ENCODE measurements at regions not wholly inside any gene's neighbourhood (a gene's known extent, or its start where the extent isn't known, plus 50 kb on each side); places are given as distances from the start of the nearest gene placed in this dataset.

DNA sequence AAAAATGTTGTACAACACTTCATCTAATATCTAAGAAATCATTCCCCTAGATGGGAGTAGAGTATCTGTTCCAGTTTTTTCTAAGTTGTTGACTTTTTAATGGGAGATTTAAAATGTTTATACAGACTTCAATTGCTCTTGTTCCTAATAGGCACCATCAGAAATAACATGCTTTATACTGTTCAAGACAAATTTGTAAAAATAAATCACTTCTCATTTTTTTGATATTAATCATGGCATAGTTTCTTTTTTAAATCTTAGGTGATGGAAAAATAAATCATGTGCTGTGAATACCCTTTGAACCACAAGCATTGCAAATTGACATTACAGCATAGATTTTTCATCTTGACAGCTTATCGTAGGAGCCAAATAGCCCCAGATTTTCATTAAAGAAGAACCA, 473.5 kb upstream of the MGAT4C start:
- H3K4me1 ChIP-seq (ENCODE audit: control insufficient read depth in 5 of 5, insufficient read depth in 5 of 5, low read length in 5 of 5), result no peaks in the 10 kb centered on the region
- H3K4me3 ChIP-seq (ENCODE audit: low read depth in 1 of 5, low read length in 5 of 5), result no peak overlapping the region

DNA sequence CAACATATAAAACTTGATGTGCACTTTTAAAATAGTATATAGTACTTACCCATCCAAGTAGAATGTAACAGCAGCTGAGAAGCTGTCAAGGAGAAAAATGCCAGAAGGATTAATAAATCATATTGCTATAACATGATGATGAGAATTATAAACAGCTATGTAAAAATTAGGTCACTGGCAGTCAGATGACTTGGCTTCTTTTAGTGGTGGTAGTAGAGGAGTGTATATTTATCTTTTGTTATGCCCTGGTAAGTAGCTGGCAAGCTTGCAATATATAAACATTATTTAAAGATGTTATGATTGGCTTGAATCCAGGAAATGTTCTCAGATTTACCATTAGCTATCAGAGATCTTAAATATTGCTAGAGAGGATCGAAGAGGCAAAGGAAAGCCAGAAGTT, 471.0 kb upstream of the MGAT4C start:
- Histone ChIP-seq H3K27ac (ENCODE audit: low read depth, low read length) (no peak overlapping the region), H3K27me3 (ENCODE audit: control insufficient read depth in 5 of 5, insufficient read depth in 4 of 5, low read length in 5 of 5) (no peaks in the 10 kb centered on the region), H3K4me1 (ENCODE audit: control insufficient read depth in 5 of 5, insufficient read depth in 5 of 5, low read length in 5 of 5) (no peaks in the 10 kb centered on the region), H3K9ac (ENCODE audit: low read length in 5 of 5) (no peak overlapping the region), H3K36me3 (ENCODE audit: control insufficient read depth in 5 of 5, insufficient read depth in 5 of 5, low read length in 5 of 5) (no peaks in the 10 kb centered on the region), H3K9me3 (ENCODE audit: control insufficient read depth in 5 of 5, low read length in 5 of 5) (no peaks in the 10 kb centered on the region), H3K4me3 (ENCODE audit: low read depth in 1 of 5, low read length in 5 of 5) (no peak overlapping the region)

More for the DNA sequence above, 473.5 kb upstream of the MGAT4C start:
- Histone ChIP-seq H3K9me3 (ENCODE audit: control insufficient read depth in 5 of 5, low read length in 5 of 5) (no peaks in the 10 kb centered on the region), H3K9ac (ENCODE audit: low read length in 5 of 5) (no peak overlapping the region), H3K27me3 (ENCODE audit: control insufficient read depth in 5 of 5, insufficient read depth in 4 of 5, low read length in 5 of 5) (no peaks in the 10 kb centered on the region), H3K36me3 (ENCODE audit: control insufficient read depth in 5 of 5, insufficient read depth in 5 of 5, low read length in 5 of 5) (no peaks in the 10 kb centered on the region), H3K27ac (ENCODE audit: low read depth, low read length) (no peak overlapping the region)

DNA sequence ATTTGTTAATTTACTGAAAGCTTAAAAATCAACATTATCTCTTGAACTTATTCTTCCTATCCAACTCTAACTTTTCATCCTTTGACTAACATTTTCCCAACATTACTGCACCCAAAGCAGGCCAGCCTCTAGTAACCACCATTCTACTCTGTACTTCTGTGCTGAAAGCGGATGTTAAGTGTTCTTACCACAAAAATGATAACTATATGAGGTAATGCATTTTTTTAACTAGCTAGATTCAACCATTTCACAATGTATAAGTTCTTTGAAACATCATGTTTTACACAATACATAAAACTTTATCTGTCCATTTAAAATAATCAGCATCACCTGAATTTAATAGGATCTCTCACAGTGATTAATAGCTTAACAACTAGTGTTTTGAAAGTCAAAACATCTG, 468.5 kb upstream of the MGAT4C start:
- Histone ChIP-seq H3K9me3 (ENCODE audit: control insufficient read depth in 5 of 5, low read length in 5 of 5) (no peaks in the 10 kb centered on the region), H3K27ac (ENCODE audit: low read depth, low read length) (no peak overlapping the region), H3K4me1 (ENCODE audit: control insufficient read depth in 5 of 5, insufficient read depth in 5 of 5, low read length in 5 of 5) (no peaks in the 10 kb centered on the region), H3K4me3 (ENCODE audit: low read depth in 1 of 5, low read length in 5 of 5) (no peak overlapping the region), H3K27me3 (ENCODE audit: control insufficient read depth in 5 of 5, insufficient read depth in 4 of 5, low read length in 5 of 5) (no peaks in the 10 kb centered on the region), H3K9ac (ENCODE audit: low read length in 5 of 5) (no peak overlapping the region), H3K36me3 (ENCODE audit: control insufficient read depth in 5 of 5, insufficient read depth in 5 of 5, low read length in 5 of 5) (no peaks in the 10 kb centered on the region)

DNA sequence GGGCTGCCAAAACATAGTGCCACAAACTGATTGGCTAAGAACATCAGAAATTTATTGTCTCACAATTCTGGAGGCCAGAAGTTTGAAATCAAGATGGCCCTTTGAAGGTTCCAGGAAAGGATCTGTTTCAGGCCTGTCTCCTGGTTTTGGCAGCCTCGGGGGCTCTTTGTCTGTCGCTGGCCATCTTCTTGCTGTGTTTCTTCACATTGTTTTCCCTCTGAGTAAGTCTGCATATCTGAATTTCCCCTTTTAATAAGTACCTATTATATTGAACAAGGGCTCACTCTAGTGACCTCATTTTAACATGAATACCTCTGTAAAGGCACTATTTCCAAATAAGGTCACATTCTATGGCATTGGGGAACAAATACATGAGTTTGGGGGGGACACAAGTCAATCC, 467.1 kb upstream of the MGAT4C start:
- H3K36me3 ChIP-seq (ENCODE audit: control insufficient read depth in 5 of 5, insufficient read depth in 5 of 5, low read length in 5 of 5), result no peaks in the 10 kb centered on the region
- no peak overlapping the region for H3K9ac ChIP-seq (ENCODE audit: low read length in 5 of 5)
- no peaks in the 10 kb centered on the region for H3K27me3 ChIP-seq (ENCODE audit: control insufficient read depth in 5 of 5, insufficient read depth in 4 of 5, low read length in 5 of 5)
- no peak overlapping the region for H3K27ac ChIP-seq (ENCODE audit: low read depth, low read length)
- H3K4me1 ChIP-seq (ENCODE audit: control insufficient read depth in 5 of 5, insufficient read depth in 5 of 5, low read length in 5 of 5), result no peaks in the 10 kb centered on the region
- H3K4me3 ChIP-seq (ENCODE audit: low read depth in 1 of 5, low read length in 5 of 5), result no peak overlapping the region
- H3K9me3 ChIP-seq (ENCODE audit: control insufficient read depth in 5 of 5, low read length in 5 of 5), result no peaks in the 10 kb centered on the region

DNA sequence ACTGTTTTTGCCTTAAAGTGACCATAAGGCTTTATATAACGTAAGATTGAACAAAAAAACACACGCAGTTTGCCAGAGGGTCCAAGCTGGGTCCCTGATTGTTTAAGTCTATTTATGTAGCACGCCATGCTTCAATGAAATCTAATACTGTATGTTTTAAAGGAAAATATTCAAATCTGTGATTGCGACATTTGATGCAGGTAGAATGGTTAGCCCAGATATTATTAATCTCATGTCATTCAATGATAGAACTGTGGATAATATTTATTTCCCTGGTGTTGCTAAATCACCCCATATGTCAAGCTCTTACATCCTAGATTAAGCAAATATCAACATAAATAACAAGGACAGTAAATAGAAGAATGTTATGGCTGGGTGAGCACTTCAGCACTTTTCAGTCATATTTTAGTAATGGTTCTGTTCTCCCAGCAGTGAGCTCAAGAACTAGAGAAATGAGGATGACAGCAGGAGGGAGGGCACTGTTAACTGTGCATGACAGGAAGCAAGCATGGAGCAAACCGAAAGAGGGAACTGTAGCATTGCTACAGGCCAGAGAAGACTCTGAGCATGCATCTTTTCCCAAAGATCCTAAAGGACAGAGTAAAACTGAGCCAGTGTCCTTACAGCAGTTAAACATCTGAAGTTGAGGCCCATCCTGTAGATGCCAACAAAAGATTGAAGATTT, 465.7 kb upstream of the MGAT4C start:
- Histone ChIP-seq H3K4me3 (ENCODE audit: low read depth in 1 of 5, low read length in 5 of 5) (no peak overlapping the region), H3K36me3 (ENCODE audit: control insufficient read depth in 5 of 5, insufficient read depth in 5 of 5, low read length in 5 of 5) (no peaks in the 10 kb centered on the region), H3K27me3 (ENCODE audit: control insufficient read depth in 5 of 5, insufficient read depth in 4 of 5, low read length in 5 of 5) (no peaks in the 10 kb centered on the region), H3K9ac (ENCODE audit: low read length in 5 of 5) (no peak overlapping the region), H3K9me3 (ENCODE audit: control insufficient read depth in 5 of 5, low read length in 5 of 5) (no peaks in the 10 kb centered on the region), H3K27ac (ENCODE audit: low read depth, low read length) (no peak overlapping the region), H3K4me1 (ENCODE audit: control insufficient read depth in 5 of 5, insufficient read depth in 5 of 5, low read length in 5 of 5) (no peaks in the 10 kb centered on the region)

- Histone ChIP-seq H3K9me3 (ENCODE audit: control insufficient read depth in 5 of 5, low read length in 5 of 5) (no peaks in the 10 kb centered on the region), H3K36me3 (ENCODE audit: control insufficient read depth in 5 of 5, insufficient read depth in 5 of 5, low read length in 5 of 5) (no peaks in the 10 kb centered on the region), H3K4me1 (ENCODE audit: control insufficient read depth in 5 of 5, insufficient read depth in 5 of 5, low read length in 5 of 5) (no peaks in the 10 kb centered on the region), H3K27ac (ENCODE audit: low read depth, low read length) (no peak overlapping the region), H3K9ac (ENCODE audit: low read length in 5 of 5) (no peak overlapping the region), H3K27me3 (ENCODE audit: control insufficient read depth in 5 of 5, insufficient read depth in 4 of 5, low read length in 5 of 5) (no peaks in the 10 kb centered on the region), H3K4me3 (ENCODE audit: low read depth in 1 of 5, low read length in 5 of 5) (no peak overlapping the region)
Measured at GRCh38 chr12:86719381-86719780, 463.2 kb upstream of the MGAT4C start.

GRCh38 chr12:86713121-86713520, 456.9 kb upstream of the MGAT4C start:
- H3K9me3 ChIP-seq (ENCODE audit: control insufficient read depth in 5 of 5, low read length in 5 of 5), result peaks cover 0 to 6% (median 0%) of the 10 kb centered on the region in 5 donors
- H3K9ac ChIP-seq (ENCODE audit: low read length in 5 of 5), result no peak overlapping the region
- no peaks in the 10 kb centered on the region for H3K27me3 ChIP-seq (ENCODE audit: control insufficient read depth in 5 of 5, insufficient read depth in 4 of 5, low read length in 5 of 5)
- no peaks in the 10 kb centered on the region for H3K4me1 ChIP-seq (ENCODE audit: control insufficient read depth in 5 of 5, insufficient read depth in 5 of 5, low read length in 5 of 5)
- no peak overlapping the region for H3K27ac ChIP-seq (ENCODE audit: low read depth, low read length)
- no peak overlapping the region for H3K4me3 ChIP-seq (ENCODE audit: low read depth in 1 of 5, low read length in 5 of 5)
- no peaks in the 10 kb centered on the region for H3K36me3 ChIP-seq (ENCODE audit: control insufficient read depth in 5 of 5, insufficient read depth in 5 of 5, low read length in 5 of 5)

GRCh38 chr12:86712425-86712843, 456.2 kb upstream of the MGAT4C start:
- H3K4me3 ChIP-seq (ENCODE audit: low read depth in 1 of 5, low read length in 5 of 5), result no peak overlapping the region
- no peak overlapping the region for H3K9ac ChIP-seq (ENCODE audit: low read length in 5 of 5)
- H3K36me3 ChIP-seq (ENCODE audit: control insufficient read depth in 5 of 5, insufficient read depth in 5 of 5, low read length in 5 of 5), result no peaks in the 10 kb centered on the region
- no peaks in the 10 kb centered on the region for H3K4me1 ChIP-seq (ENCODE audit: control insufficient read depth in 5 of 5, insufficient read depth in 5 of 5, low read length in 5 of 5)
- peaks cover 0 to 6% (median 0%) of the 10 kb centered on the region in 5 donors for H3K9me3 ChIP-seq (ENCODE audit: control insufficient read depth in 5 of 5, low read length in 5 of 5)
- H3K27ac ChIP-seq (ENCODE audit: low read depth, low read length), result no peak overlapping the region
- H3K27me3 ChIP-seq (ENCODE audit: control insufficient read depth in 5 of 5, insufficient read depth in 4 of 5, low read length in 5 of 5), result no peaks in the 10 kb centered on the region

- no peak overlapping the region for H3K4me3 ChIP-seq (ENCODE audit: low read depth in 1 of 5, low read length in 5 of 5)
Measured at GRCh38 chr12:86711731-86712130, 455.5 kb upstream of the MGAT4C start.

DNA sequence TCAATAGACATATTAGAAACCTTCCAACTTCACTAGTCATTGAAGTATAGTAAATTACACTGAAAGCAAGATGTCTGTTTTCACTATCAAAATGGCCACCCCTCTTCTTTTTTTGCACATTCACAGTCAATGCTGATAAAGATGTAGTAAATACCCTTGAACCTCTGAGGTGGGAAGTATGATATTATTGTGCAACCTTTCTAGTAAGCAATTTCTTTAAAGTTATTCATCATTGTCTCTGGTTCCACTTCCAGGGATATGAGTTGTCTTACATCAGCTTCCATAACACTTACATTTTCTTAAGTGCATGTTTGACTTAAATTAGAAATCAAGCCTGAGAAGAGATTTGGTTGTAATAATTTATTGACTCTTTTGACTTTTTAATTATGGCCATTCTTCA, 453.9 kb upstream of the MGAT4C start:
- H3K9ac ChIP-seq (ENCODE audit: low read length in 5 of 5), result no peak overlapping the region
- H3K27me3 ChIP-seq (ENCODE audit: control insufficient read depth in 5 of 5, insufficient read depth in 4 of 5, low read length in 5 of 5), result no peaks in the 10 kb centered on the region
- H3K27ac ChIP-seq (ENCODE audit: low read depth, low read length), result no peak overlapping the region
- no peaks in the 10 kb centered on the region for H3K36me3 ChIP-seq (ENCODE audit: control insufficient read depth in 5 of 5, insufficient read depth in 5 of 5, low read length in 5 of 5)
- peaks cover 0 to 6% (median 0%) of the 10 kb centered on the region in 5 donors for H3K9me3 ChIP-seq (ENCODE audit: control insufficient read depth in 5 of 5, low read length in 5 of 5)
- H3K4me1 ChIP-seq (ENCODE audit: control insufficient read depth in 5 of 5, insufficient read depth in 5 of 5, low read length in 5 of 5), result no peaks in the 10 kb centered on the region
- H3K4me3 ChIP-seq (ENCODE audit: low read depth in 1 of 5, low read length in 5 of 5), result no peak overlapping the region

More at GRCh38 chr12:86711731-86712130, 455.5 kb upstream of the MGAT4C start:
- Histone ChIP-seq H3K27ac (ENCODE audit: low read depth, low read length) (no peak overlapping the region), H3K27me3 (ENCODE audit: control insufficient read depth in 5 of 5, insufficient read depth in 4 of 5, low read length in 5 of 5) (no peaks in the 10 kb centered on the region), H3K36me3 (ENCODE audit: control insufficient read depth in 5 of 5, insufficient read depth in 5 of 5, low read length in 5 of 5) (no peaks in the 10 kb centered on the region), H3K9ac (ENCODE audit: low read length in 5 of 5) (no peak overlapping the region), H3K4me1 (ENCODE audit: control insufficient read depth in 5 of 5, insufficient read depth in 5 of 5, low read length in 5 of 5) (no peaks in the 10 kb centered on the region), H3K9me3 (ENCODE audit: control insufficient read depth in 5 of 5, low read length in 5 of 5) (peaks cover 0 to 6% (median 0%) of the 10 kb centered on the region in 5 donors)
